CD4-positive, alpha-beta T cell treated with Interleukin-4 for 1 hour (primary cell): ENCODE measurements at regions not wholly inside any gene's neighbourhood (a gene's known extent, or its start where the extent isn't known, plus 50 kb on each side); places are given as distances from the start of the nearest gene placed in this dataset.

Experiments used
- DNase-seq, 2 donors: peaks; one replicate each; pipeline ENCODE4 v3.0.0-alpha.2; 2020 to 2022

DNA sequence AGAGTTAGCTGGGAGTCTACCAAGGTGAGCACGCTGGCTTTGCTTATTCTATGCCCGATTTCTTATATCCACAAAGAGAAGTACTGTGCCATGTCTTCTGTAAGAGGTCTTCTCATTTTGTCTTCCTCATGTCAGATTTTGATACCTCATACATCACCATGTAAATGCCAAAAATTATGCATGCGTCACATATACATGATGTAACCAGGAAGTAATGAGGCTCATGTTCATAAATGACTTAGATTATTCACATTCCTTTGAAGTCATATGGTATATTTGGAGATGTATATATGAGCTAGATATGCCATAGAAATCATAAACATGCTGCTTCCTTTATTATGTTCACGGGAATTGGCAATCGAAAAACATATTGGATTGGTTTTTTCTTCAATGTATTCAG lies 97.7 kb upstream of the CELF2 start:
- DNase-seq: no peak

DNA sequence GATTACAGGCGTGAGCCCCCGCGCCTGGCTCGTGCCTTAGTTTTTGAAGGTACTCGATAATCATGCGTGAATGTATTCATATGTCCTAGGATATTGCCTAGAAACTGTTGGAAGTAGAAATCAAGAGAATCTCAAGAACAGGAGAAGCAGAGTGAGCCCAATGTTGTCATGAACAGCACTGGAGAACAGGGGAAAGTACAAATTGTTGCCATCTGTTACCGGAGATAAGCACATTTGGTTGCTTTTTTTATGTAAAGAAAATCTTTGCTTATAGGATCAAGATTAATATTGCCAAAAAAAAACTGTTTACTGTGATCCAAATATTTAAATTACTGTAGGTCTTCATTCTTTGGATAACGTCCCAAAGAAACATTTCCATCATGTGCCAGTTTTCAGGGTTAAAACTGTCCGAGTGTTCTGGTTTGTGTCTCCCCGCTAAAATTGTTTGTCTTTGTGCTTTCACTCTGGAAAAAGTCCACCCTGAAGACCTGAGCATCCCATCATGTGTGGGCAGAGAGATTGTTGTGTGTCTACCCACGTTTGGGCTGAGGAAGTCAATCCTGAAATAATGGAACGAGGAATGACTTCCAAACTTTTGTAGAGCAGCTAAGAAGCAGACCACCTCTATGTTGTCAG lies 95.7 kb upstream of the CELF2 start:
- DNase-seq: no peak

- DNase-seq: no peak
These were observed 94.5 kb upstream of the CELF2 start for GRCh38 chr10:10923029-10923651.

- no peak for DNase-seq
These were observed 92.0 kb upstream of the CELF2 start for GRCh38 chr10:10925667-10926066.

DNA sequence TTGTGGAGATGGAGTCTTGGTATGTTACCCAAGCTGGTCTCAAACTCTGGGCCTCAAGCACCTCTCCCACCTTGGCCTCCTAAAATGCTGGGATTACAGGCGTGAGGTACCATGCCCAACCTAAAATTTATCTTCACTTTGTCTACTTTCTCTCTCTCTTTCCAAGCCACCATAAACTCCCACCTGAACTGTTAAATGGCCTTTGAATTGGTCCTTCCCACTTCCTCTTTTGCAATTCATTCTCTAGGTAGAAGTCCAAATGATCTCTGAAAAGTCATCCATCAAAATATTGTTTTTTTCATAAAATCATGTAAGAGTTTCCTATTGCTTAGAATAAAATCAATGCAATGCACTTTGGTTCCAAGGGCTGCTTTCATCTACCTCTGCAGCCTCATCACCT lies 90.1 kb upstream of the CELF2 start:
- no peak for DNase-seq

DNA sequence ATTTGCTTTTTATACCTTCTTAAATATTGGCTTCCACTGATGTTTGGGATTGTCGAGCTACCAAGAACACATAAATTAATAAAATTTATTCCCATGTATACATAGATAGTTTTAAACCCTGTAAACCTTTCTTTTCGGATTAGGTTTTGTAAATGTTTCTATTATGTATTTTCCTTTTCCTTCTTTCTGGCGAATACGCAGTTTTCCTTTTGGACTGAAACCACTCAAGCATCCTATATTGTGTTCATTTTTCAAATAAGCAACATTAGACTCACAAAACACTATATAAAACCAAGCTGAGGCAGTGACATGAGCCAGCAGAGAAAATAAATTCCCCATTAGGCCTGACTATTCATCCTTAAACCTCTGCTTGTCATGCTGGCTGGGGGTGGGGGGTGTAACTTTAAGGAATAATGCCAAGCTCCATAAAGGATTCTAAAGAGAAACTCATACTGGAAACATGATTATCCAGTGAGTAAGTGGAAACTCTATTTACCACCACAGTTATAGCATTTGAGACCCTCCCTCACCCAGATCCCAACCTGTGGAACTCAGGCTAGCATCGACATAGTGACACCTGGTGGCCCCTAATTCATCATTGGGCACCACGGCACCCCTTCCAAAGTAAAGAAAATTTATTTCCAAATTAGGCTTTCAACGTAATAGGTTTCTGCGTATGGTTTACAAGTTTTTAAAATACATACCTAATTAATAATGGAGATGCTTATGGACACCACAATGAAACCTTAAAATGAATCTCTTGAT lies 86.5 kb upstream of the CELF2 start:
- DNase-seq: no peak

DNA sequence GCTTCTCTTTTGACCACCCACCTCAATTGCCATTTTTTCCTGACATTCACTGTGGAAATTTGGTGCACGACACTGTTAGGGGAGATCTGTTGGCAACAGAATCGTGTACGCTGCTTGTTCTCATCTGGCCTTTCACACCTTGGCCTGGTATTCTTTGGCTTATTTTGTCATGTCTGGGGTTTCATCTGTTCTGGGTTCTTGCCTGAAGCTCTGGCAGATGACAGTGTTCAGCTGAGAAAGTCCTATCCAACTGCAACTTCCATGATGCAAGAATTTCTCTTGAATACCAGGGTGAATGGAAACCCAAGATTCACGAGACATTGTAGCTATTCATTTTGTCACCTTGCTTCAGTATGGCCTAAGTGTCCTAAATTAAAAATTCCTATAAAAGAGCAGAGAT lies 82.6 kb upstream of the CELF2 start:
- no peak for DNase-seq

GRCh38 chr10:10938676-10939075 lies 79.0 kb upstream of the CELF2 start:
- no peak for DNase-seq

GRCh38 chr10:10941127-10941730 lies 76.4 kb upstream of the CELF2 start:
- DNase-seq: no peak

DNA sequence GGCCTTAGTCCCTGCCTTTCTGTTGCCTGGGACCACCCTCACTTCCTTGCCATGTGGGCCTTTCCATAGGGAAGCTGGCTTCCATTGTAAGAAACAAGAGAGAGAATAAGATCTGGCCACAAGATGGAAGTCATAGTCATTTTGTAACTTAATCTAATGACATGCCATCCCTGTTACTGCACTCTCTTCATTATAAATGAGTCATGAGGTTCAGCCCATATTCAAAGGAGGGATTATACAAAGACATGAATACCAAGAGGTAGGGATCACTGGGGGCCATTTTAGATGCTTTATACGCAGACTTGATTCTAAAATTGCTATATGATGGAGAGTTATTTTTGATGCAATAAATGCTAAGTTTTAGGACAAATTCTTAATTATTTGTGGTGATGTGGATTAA lies 75.2 kb upstream of the CELF2 start:
- no peak for DNase-seq

GRCh38 chr10:10946081-10946480 lies 71.6 kb upstream of the CELF2 start:
- DNase-seq: no peak

- no peak for DNase-seq
These were observed 70.9 kb upstream of the CELF2 start for GRCh38 chr10:10946801-10947200.

DNA sequence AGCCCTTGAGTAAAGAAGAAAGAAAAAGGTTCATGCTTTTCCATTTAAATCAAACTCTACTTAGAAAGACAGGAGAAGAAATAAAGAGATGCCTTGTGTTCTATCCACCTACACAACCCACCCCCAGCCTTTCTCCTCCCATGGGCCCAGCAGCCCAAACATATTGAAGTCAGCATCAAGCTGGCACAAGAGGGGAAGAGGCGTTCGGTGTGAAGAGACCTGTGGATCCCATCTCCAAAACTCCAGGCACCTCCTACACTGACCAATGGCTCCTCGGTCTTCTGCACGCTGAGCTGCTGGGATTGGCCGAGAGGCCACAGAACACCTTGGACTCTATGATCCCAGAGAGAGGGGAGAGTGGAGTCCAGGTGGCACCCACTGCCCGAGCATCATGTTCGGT lies 66.0 kb upstream of the CELF2 start:
- DNase-seq: no peak

DNA sequence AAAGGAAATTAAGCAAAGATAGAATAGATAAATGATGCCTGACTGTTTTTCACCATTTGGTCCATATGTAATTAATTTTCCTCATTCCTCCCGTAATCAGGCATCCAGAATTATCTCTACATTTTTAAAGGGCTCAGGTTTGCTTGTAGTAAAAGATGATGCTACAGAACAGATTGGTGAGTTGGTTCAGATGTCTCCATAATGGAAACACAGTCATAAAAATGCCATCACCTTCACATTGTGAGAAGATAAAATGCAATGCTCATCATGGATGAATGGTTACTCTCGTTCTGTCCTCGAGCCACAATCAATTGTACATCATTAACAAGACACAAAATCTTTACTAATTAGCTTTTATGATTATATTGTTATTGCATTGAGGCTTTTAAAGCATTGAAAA lies 64.9 kb upstream of the CELF2 start:
- DNase-seq: no peak

DNA sequence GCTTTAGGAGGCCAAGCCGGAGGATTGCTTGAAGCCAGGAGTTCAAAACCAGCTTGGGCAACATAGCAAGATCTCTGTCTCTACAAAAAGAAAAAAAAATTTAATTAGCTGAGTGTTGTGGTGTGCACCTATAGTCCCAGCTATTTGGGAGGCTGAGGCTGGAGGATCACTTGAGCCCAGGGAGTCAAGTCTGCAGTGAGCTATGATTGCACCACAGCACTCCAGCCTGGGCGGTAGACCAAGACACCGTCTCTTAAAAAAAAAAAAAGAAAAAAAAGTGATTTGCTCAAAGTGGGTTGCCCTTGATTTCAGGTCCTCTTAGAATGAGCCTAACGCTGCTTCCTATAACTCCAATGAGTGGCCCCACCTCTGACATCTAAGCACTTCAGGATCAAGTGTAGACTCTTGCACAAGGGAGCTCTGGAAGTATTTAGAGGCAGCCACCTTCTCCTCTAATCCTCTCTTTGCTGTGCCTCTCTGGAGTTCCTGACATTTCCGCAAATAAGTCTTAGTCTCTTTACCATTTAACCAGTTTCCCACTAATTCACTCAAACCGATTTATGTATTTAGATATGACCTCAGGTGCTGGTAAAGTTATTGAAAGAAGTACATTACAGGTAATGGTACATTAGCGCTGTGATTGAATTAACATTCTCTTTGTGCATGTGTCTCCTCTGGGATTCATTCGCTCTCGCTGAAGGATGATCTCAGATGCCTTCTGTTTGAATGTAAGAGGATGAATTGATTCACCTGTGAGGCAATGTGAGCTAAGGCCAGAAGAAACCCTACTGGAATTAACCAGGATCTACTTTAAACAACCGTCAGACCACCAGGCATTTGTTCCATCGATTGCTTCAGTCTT lies 60.8 kb upstream of the CELF2 start:
- no peak for DNase-seq

GRCh38 chr10:10958041-10958440 lies 59.6 kb upstream of the CELF2 start:
- DNase-seq: no peak

GRCh38 chr10:10959666-10960065 lies 58.0 kb upstream of the CELF2 start:
- no peak for DNase-seq

- DNase-seq: no peak
These were observed 57.1 kb upstream of the CELF2 start for GRCh38 chr10:10960534-10960933.

- no peak for DNase-seq
These were observed 56.6 kb upstream of the CELF2 start for GRCh38 chr10:10961072-10961471.

DNA sequence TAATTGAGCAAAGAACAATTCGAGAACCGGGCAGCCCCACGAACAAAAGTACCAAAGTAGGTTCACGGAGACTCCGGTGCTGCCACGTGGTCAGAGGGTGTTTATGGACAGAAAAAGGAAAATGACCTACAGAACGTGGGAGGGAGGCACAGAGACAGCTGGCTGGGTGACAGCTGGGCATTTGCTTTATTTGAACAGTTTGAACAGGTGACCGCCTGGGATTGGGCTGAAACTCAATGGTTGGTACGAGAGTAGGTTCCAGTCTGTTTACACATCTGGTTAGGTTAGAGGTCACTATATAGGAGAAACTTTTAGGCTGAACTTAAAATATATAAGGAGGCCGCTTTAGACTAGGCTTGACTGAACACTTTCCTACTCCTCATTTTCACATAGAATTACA lies 50.6 kb upstream of the CELF2 start:
- no peak for DNase-seq

DNA sequence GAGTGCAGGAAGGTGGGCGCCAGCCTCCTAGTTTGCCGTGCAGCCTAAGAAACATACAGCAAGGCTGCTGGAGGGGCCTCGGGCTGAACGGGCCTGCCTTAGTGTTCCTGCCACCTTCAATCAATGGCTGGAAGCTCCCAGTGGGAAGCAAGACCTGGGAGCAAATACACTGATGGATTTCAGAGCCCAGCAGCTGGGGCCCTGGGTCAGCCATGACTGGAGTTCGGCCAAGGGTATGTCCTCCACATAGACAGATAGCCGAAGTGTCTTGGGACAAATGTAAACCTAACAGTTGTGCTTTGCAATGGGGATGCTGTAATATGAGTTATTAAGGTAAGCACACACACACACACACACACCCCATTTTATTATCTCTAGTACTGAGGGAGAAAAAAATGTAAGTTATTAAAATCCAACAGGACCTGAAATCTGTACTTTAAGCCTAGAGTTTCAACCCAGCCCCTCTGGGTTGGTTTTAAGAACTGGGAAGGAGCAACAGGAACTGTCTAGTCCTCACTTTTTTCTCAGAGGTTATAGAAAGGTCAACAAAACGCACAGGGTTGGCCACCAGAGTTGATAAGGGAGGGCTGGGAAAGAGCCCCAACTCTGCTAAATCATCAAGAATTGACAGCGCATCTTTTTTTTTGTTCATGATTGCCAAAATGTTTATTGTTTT lies 50.0 kb upstream of the CELF2 start:
- no peak for DNase-seq
